ENCODE measurements at regions not wholly inside any gene's neighbourhood (a gene's known extent, or its start where the extent isn't known, plus 50 kb on each side); places are given as distances from the start of the nearest gene placed in this dataset.

DNA sequence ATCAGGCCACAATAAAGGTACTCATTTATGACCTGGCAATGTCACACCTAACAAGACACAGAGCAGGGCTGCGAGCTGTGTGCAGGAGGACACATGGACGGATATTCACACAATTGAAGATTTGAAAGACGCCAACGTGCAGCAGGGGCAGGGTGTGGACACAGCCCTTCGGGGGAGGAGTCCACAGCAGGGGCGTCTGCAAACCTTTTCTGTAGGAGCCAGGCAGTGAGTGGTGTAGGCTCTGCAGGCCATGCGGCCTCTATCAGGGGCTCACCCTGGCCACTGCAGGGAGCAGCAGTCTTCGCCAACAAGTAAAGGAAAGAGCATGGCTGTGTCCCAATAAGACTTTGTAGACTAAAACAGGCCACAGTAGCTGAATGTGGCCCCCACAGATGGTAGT lies 125.7 kb upstream of the SNTG2 start:
- DNase-seq: no peak

DNA sequence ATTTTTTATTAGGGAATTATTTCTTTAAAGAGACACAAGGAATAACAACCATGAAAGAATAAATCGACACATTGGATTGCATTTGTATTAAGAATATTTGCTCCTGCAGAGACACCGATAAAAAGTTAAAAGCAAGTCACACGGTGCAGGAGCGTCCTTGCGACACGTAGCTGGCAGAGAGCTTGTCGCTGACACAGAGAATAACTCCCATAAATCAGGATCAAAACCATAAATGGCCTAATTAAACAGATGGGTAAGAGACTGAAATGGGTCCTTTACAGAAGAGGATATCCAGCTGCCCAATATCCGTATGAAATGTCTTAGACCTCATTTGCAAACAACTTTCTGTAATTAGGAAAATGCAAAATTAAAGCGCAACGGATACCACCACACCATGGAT lies 126.1 kb upstream of the SNTG2 start:
- no peak for DNase-seq

DNA sequence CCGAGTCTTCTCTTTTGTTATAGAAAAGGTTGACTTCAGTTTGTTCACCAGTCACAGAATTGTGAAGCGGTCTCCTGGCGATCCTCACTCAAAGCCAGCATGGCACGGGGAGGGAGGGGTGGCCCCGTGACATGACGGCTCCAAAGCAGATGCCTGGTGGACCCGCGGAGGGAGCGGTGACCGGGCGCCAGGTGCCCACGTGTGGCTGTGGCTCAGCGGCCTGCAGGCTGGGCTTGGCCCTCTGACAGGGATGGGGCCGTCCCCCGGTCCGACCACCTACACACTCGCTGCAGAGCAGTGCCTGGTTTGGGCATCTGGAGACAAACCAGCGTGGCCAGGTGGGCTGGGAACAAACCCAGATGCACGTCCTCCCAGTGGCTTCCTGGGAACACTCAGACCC lies 129.1 kb upstream of the SNTG2 start:
- DNase-seq: no peak

DNA sequence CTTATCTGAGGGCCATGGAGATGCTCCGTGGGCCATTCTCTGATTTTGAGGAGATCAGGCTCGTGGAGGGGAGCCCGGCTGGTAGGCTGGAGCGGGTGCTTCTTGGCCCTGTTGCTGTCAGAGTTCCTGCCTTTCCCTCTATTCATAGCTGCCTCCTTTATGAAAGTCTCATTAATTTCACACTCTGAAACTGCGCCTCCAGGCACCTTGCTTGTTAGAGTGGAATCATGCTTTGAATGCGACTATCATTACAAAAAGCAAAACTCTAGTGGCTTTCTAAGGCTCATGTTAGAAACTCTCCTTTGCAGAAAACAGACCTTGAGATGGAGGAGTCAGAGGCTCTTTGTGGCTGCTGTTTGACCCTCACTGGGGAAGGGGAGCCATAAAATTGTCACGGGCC lies 131.0 kb upstream of the SNTG2 start:
- DNase-seq: no peak

DNA sequence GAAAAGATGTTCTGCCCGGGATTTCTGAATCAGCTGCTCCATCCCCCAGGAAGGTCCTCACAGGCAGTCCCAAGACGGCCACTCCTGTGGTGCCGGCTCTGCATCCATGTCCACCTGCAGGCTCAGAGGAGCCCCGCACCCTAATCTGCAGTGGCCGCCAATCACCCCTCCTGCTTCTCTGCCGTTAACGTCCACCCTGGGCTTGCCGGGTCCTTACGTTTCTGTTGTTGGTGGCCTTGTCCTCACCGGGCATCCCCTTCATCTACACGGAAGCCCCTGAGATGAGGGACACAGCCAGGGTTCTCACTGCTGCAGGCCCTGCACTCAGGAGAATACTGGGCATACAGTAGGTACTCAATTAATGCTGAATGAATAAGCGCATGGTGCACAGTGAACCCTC lies 131.5 kb upstream of the SNTG2 start:
- no peak for DNase-seq

DNA sequence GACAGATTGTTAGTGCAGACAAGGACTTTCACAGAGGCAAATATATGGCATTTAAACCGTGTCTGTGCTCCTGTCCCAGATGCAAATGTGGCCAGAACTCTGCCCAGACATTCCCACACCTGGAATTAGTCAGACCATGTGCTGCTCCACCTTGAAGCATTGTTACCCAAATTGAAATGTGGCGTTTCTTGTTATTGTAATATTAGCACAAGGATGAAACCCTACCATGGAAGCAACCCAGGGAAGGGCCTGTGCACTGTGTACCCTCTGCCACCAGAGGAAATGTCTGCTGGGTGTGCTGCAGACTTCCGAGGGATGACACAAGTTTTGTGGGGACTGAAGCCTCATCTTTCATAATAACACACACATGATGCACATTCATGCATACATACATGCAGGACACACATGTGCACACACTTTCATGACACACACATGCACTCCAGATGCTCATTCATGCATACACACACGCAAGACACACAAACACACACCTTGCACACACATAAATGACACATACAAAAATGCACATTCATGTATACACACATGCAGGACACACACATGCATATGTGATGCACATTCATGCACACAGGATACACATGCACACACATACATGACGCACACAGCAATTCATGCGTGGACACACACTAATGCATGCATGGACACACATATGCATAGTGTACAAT lies 133.2 kb upstream of the SNTG2 start:
- no peak for DNase-seq

DNA sequence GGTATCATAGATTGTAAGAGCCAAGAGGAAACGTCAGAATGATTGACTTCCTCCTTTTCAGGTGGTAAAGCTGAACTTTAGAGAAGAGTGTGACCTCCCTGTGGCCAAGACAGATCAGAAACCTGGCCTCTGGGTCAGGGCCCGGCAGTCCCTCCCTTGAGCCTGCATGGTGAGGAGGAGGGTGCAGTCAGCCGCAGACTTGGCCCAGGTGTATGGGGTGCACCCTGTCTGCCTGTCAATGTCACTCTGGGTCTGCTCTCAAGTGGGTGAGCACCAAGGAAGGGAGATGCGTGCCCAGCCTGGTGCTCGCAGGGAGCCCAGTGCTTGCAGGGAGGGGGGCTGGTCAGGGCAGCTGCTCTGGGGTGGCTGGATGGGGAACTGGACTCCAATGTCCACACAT lies 134.4 kb upstream of the SNTG2 start:
- no peak for DNase-seq

DNA sequence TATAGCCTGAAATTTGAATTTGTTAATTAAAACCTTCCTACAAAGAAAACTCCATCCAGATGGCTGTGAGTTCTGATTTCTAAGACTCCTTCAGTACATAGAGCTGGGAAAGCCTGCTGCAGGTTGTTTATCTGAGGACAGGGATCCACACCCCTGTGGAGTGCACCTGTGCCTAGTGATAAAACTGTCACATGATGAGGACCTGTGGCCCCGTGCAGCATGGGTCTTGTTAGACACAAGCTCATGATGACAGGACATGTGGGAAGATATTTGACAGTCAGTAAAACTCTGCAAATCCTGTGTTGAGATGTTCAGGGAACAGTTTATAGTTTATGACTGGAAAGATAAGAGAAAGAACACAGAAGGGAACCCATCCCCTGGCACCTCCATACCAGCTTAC lies 133.2 kb upstream of the TMEM18 start:
- no peak for DNase-seq

DNA sequence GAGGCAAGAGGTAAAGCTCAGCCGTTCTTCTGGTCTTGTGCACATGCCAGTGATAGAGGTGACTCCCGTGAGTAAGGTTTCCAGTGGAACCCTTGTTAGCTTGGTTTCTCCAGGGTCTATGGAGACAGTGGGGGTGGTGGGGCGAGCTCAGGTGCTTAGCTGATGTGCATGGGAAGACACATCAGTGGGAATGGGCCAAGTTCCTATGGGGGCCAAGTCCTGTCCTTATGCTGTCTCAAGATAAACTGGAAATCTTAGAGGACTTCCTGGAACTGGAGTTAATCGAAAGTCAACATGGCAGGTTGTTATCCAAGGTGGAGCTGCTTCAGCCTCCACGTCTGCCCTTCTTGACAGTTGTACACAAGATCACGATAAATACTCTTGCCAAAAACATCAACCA lies 130.1 kb upstream of the TMEM18 start:
- DNase-seq: no peak

DNA sequence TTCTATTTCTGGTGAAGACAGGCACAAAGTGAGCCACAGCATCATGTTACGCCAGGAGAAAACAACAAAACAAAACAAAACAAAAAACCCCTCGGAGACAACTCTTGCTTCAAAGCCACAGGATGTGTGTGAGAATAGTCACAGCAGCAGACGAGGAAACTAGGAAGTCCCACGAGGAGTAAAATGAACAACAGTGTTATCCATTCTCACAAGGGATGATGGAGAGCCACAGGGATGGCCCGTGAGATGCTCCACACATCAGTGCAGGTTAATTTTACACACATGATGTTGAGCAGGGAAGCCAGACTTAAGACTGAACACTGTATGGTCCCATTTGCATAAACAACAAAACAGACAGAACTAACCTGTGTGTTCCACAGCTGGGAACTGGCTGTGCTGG lies 128.5 kb upstream of the TMEM18 start:
- DNase-seq: no peak

DNA sequence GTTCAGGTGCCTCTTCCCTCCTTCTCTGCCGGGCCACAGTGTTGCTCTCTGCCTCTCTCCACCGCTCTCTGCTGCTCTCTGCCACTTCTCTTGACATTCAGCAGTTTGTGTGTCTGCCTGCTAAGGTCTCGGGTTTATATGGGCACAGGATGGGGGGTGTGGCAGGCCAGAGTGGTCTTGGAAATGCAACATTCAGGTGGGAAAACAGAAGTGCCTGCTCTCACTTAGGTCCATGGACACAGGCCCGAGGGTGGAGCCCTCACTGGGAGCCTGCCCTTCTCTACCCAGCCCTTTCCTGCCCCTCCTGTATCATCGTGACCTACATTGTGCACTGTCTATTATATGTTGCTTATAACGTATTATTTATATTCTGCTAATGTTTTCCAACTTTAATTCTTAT lies 120.8 kb upstream of the TMEM18 start:
- no peak for DNase-seq

DNA sequence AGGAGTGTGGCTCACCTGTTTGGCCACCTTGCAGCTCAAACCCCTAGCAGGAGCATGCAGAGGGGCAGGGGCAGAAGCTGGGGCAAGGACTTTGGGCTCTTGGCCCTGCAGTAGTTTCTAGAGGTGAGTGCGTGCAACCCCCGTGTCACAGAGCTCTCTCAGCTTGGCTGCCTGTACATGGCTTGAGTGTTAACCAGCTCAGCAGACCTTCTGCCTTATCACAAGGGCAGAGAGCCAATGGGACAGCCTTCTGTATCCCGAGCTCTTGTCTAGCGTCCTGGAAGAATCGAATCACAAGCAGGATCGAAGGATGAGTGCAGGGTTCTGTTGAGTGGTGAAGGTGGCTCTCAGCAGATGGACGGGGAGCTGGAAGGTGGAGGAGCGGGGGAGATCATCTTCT lies 120.3 kb upstream of the TMEM18 start:
- DNase-seq: no peak

DNA sequence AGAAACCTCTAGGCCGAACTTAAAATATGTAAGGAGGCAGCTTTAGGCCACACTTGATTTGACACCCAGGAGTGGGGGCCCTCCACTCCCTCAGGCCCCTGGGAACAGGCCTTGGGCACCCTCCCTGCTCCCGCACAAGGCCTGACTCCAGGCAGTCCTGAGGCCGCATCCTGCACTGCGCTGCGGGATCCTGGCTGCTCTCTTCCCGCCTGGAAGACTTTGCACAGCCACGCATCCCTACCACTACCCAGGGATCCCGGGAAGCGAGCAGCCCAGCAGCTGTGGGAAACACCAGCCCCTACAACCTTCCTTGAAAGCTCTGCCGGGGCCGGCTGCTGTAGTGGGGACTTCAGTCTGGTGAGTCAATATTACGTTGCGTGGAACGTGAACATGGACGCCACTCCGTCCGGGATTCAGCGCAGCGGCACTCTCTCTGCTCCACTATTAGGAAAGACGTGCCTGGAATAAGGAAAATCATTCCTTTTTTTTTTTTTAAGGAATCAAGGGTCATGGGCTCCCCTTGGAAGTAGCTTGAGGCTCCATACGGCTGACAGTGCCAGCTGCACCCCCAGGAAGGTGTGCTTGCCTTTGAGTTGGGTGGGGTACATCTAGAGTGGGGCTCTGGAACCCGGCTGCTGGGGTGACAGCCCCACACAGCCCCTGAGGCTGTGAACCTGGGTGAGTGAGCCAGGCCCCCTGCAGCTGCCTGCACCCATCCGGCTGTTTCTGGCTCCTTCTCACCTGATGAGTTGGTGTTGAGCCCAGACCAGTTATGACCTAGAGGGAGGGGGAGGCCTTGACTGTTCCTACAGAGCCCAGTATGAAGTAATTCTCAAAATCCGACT lies 119.2 kb upstream of the TMEM18 start:
- no peak for DNase-seq

DNA sequence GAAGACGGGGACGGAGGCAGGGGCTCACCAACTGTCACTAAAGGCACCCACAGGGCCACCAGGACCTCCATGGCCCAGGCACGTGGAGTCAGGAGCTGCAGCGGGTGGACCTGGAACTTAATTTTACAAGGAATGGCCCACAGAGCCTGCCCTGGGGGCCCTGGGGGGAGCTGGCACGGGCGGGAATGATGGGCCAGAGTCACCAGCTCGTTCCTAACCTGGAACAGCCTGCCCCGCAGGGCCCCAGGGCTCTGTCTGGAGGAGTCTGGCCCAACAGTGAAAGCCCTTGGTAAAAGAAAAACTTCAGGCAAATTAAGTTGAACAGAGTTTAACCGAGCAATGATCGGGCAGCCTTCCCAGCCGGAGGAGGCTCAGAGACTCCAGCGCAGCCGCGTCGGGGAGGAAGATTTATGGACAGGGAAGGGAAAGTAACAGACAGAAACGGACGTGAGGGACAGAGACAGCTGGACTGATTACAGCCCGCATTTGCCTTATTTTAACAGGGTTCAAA lies 118.4 kb upstream of the TMEM18 start:
- DNase-seq: no peak

DNA sequence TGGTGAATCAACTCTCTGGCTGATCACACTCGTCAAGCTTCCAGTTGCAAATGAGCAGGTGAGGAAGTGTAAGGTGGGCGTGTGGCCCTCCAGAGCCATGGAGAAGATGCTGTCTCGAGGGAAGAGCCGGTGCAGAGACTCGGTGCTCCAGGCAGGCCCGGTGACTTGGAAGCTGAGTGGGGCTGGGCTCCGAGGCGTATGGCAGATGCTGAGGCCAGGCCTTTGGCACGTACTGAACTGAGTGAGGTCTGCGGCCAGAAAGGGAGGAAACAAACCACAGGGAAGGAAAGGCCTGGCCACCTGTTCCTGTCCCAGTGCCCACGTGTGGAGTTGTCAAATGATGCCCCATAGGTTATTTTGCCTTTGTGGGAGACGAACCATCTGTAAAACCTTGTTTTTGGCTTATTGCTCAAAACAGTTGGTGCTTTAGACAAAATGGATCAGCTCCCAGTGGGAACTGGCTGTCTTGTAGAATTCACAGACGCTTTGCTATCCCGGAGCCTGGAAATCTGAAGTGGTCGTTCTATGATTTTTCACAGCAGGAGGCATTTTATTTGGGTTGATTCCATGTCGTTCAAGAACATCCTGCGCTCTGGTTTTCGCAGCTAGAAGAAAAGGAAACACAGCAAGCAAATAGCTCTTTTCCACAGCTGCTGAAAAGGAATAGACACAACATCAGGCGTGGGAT lies 117.5 kb upstream of the TMEM18 start:
- no peak for DNase-seq

DNA sequence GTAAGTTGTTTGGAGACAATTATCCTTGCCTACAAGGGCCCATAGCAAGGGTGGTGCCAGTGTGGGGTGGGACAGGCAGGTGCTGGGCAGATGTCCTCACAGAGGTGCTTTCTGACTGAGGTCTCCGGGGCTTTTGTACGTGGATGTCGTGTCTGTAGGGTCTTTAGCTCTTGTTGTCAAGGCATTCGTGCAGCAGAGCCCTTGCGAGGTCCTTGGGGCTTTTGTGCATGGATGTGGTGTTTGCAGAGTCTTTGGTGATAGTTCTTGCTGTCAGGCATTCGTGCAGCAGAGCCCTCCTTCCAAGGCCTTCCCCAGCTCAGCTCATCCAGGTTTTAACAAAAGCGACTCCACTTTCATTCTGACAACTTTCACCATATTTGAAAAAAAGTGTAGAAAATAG lies 116.0 kb upstream of the TMEM18 start:
- no peak for DNase-seq

DNA sequence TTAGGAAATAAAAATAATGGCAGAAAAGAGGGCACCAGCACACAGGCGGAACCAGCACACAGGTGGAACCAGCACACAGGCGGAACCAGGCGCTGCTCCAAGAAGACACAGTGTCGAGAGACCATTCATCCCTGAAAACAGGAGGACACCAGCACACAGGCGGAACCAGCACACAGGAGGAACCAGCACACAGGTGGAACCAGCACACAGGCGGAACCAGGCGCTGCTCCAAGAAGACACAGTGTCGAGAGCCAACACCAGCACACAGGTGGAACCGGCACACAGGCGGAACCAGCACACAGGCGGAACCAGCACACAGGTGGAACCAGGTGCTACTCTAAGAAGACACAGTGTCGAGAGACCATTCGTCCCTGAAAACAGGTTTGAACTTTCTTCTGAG lies 115.5 kb upstream of the TMEM18 start:
- no peak for DNase-seq

DNA sequence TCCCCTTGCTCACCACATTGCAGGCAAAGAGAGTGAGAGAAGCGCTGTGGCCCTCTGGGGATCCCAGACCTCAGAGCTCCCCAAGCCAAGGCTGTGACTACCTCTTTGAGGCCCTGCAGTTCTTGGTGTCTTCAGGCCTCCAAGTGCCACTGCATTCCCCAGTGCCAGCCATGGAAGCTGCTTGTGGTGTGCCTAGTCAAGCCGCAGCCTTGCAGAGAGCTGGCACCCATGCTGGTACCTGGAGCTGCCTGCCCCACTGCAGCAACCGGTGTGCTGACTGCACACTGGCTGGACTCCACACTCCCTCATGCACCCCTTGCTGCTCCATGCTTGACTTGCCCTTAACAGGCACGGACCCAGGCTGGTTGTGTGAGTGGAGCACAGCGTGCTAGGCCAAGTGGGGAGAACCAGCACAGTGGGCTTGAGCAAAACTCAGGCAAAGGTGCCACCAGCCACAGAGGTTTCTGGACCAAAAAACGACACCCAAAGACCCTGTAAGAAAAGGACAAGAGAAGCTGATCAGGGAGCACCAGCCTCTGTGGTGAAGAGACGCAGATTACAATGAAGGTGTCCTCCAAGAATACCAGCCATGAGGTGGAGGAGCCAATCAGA lies 113.5 kb upstream of the TMEM18 start:
- no peak for DNase-seq

DNA sequence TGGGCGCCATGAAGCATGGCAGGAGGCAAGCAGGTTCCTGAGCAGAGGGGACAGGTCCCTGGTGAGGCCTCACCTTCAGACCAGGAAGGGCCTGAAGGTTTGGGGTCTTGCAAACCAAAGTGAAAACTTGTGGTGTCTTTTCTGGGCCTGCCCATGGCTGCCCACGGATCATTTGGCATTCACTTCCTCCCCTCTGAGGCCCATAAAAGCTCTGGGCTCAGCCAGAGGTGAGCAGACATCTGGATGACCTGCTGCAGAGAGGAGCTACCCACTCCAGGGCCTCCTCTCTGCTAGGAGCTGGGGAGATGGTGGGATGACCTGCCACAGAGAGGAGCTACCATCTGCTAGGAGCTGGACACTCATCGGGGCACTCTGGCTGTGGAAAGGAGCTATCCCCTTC lies 112.9 kb upstream of the TMEM18 start:
- DNase-seq: no peak

DNA sequence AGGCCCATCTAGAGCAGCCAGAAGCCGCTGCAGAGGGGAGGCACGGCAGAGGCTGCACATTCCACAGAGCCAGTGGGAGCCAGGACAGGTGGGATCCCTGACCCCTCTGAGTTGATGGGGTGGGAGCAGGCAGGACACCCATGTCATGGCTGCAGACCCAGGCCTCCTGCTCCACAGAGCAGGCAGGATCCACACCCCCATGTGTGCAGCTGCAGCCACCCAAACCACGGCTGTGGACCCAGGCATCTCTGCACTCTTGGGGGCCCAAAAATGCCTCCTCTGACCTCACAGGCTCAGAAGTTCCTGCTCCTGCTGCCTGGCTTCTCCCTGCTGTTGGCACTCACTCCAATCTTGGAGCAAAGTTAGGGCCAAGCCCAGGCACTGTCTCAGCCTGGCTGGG lies 112.3 kb upstream of the TMEM18 start:
- DNase-seq: no peak

DNA sequence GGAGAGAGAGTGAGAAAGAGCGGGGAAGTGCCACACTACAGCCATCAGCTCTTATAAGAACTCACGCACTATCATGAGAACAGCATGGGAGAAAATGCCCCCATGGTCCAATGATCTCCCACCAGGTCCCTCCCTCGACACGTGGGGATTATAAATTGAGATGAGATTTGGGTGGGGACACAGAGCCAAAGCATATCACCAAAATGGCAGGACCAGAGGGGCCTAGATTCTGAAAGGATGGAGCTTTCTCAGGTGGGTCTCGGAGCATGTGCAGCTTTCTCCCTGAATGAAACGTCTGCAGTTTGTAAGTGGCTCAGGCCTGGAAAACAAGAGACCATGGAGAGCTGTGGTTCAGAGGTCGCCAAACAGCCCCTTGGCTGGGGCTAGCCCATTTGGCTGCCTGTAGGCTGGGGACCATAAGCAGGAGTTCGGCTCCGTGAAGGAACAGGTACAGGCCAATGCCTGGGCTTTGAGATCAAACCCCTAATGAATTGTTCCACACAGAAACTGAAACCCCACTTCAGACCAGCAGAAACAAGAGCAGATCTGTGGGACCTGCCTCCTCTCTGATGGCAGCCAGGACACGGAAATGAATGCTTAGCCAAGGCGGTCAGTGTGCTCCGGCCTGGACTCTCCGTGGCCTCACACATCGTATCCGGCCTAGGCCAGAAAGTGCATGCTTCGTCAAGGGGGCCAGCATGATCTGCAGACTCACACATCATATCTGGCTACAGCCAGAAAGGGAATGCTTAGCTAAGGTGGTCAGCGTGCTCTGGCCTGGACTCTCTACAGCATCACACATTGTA lies 111.2 kb upstream of the TMEM18 start:
- DNase-seq: no peak

DNA sequence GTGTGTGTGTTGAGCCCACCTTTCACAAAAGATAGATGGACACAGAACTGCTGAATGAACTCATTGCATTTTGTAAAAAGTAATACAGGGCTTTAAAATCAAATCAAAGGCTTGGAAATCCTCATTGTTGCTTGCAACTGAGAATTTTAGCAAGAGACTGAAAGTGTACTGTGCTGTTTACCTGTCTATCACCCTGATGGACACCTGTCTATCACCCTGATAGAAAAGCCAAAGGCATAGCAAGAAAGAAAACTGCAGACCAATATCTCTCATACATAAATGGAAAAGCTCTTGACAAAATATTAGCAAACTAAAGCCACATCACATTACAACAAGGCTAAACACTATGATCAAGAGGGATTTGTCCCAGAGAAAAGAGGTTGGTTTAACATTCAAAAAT lies 107.5 kb upstream of the TMEM18 start:
- DNase-seq: no peak

DNA sequence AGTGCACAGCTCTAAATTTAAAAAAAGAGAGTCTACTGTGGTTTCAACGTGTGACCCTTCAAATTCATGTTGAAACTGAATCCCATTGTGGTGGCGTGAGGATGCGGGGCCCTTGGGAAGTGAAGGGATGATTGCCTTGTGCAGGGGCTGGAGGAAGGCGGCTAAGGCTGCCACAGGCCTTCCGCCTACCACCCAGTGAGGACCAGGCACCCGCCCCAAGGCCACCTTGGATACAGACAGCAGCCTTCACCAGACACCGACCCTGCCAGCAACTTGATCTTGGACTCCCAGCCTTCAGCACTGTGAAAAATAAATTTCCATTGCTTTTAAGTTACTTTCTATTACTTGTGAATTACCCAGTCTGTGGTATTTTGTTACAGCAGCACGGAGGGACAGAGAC lies 103.4 kb upstream of the TMEM18 start:
- DNase-seq: no peak
